Medulla oblongata (tissue), 1 donor: ENCODE measurements at regions not wholly inside any gene's neighbourhood (a gene's known extent, or its start where the extent isn't known, plus 50 kb on each side); places are given as distances from the start of the nearest gene placed in this dataset.
"Not testable (repeated sequence)": the region's sequence is repeated elsewhere in the genome, so short reads cannot be mapped to it uniquely, and the experiment has no call there.

Experiments
- DNase-seq: peaks from one replicate; pipeline ENCODE4 v3.0.0-alpha.2; 2015; ENCODE audit errors: extremely low spot score

DNA sequence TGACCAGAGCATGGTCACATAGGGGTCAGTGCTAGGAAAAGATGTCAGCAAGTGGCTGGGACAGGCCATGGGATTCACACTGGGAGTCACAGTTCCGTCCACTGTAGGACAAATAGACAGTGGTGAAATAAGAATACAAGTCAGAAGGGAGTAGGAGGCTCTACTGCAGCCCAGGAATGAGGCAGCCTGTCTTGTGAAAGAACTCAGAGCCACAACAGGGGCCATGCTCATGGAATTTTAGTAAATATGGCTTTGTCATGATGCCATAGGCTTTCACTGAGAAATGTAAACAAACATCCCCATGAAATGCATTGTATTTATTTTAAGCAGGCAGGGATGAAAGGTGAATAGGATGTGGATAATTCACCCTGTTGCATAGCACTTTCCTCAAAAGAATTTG is 504.3 kb downstream of the SOX11 start:
- no peak for DNase-seq

- DNase-seq, result not testable (repeated sequence)
These were observed 506.3 kb downstream of the SOX11 start for GRCh38 chr2:6198370-6198919.

- no peak for DNase-seq
These were observed 510.6 kb downstream of the SOX11 start for GRCh38 chr2:6202756-6203155.

GRCh38 chr2:6203291-6203959 is 511.2 kb downstream of the SOX11 start:
- DNase-seq, result no peak

GRCh38 chr2:6206882-6207281 is 514.7 kb downstream of the SOX11 start:
- DNase-seq, result no peak

- no peak for DNase-seq
These were observed 519.1 kb downstream of the SOX11 start for GRCh38 chr2:6211236-6211635.

- no peak for DNase-seq
These were observed 520.3 kb downstream of the SOX11 start for GRCh38 chr2:6212491-6212890.

GRCh38 chr2:6213056-6213780 is 521.0 kb downstream of the SOX11 start:
- no peak for DNase-seq

GRCh38 chr2:6214471-6214870 is 522.3 kb downstream of the SOX11 start:
- DNase-seq, result no peak

GRCh38 chr2:6215053-6215452 is 522.9 kb downstream of the SOX11 start:
- DNase-seq, result no peak

DNA sequence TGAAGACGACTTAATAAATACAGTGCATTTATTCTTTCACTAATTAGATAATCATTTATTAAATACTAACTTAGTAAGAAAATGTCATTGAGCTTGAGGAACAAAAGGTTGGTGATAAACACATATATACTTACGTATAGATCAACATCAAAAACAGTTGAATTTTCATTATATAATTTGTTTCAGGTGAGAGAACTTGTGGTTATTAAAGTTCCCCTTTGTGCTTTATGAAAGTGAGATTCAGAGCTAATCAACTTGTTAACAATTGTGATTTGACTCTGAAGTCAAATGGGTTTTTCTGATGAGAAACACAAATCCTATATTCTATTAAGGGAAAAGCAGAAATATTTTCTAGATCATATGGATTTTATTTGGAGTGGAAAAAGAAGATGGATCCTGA is 524.0 kb downstream of the SOX11 start:
- DNase-seq, result no peak

DNA sequence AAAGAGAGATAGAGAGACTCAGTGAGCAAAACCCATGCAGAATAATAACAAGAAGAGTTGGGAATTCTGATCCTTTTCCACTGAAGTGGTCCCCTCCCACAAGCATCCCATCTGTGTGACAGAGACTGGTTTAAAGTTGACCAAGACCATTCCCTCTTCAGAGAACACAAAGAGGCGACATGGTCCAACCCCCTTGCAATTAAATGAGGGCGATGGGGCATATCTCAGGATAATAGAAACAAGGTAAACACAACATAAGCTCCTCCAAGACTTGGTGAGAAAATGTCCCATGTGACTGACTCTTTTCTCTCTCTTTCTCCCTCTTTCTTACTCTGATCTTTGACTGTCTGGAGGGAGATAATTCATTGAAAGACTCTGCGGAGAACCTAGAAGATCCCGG is 526.7 kb downstream of the SOX11 start:
- DNase-seq, result no peak

DNA sequence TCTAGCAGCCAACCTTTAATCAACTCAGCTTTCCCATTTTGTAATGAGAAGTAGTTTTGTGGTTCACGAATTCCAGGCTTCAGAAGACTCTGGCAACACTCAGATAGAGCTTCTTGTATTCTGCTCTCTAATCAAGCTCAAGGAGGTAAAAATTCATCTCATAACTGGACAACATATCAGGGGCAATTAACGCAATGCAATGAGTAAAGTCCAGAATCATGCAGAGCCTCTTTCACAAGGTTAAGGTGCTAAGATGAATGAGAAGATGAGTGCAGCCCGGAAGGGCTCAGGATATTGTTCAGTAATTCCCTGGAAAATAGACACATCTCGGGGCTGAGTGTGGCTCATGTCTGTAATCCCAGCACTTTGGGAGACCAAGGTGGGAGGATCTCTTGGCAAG is 527.7 kb downstream of the SOX11 start:
- no peak for DNase-seq

GRCh38 chr2:6222296-6222695 is 530.1 kb downstream of the SOX11 start:
- DNase-seq, result no peak

- no peak for DNase-seq
These were observed 532.1 kb downstream of the SOX11 start for GRCh38 chr2:6224267-6224666.

DNA sequence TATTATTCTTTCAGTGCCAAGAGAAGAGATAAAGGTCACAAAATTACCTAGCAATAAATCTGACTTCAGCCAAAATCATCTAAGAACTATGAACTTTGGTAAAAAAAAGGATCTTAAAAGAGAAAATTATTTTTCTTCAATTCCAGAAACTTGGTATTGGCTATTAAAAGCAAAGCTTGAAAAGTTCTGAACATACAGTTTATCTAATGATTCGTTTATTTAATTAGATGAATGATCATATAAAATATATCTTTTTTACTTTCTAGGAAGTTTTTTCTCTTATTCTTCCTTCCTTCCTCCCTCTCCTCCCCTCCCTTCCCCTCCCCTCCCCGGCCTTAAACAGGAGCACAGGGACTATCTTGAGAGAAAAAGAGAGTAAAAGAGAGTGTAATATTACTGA is 536.1 kb downstream of the SOX11 start:
- DNase-seq, result no peak

DNA sequence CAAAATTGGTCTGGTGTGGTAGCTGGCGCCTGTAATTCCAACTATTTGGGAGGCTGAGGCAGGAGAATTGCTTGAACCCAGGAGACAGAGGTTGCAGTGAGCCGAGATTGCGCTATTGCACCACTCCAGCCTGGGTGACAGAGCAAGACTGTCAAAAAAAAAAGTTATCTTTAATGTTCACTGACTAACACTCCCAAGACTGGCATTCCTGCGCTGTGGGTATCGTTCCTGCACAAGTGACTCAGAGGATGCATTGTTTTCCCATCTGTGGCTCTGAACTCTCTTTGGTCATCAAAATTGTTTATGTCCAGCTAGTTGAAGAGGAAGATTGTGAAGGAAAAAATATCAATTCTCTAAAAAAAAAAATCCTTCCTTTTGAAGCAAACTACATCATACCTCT is 539.0 kb downstream of the SOX11 start:
- DNase-seq, result no peak

- no peak for DNase-seq
These were observed 541.8 kb downstream of the SOX11 start for GRCh38 chr2:6233993-6234392.

DNA sequence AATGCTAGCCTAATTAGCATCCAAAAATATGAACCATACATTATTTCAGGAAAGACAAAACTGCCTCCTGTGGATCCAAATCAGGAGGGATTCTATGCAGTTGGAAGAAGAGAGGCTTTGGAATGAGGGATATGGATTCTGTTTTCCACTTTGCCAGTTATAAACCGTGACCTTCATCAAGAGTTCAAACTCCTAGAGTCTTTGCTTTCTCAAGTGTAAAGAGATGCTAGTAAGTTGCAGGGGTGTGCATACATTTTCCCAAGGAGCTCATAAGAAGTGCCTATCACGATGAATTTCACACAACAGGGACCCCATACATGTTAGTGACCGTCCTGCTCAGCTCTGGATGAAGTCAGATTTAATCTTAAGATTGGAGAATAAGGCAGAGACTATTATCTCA is 542.5 kb downstream of the SOX11 start:
- DNase-seq, result no peak

DNA sequence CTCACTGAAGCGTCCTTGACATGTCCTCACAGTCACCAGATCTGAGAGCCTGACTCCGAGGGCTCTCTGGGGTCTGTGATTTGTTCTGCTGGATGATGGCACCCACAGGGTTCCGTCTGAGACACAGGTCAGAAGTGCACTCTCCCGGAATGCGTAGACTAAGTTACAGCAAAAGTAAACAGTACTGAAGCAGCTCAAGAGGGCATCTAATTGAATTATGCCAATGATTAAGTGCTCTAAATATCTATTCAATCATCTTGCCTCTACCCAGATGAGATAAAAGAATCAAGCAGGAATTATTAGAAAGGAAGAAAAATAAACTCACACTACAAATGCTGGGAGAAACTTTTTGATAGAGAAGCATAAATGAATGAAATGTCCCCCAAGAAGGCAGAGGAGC is 544.1 kb downstream of the SOX11 start:
- no peak for DNase-seq

DNA sequence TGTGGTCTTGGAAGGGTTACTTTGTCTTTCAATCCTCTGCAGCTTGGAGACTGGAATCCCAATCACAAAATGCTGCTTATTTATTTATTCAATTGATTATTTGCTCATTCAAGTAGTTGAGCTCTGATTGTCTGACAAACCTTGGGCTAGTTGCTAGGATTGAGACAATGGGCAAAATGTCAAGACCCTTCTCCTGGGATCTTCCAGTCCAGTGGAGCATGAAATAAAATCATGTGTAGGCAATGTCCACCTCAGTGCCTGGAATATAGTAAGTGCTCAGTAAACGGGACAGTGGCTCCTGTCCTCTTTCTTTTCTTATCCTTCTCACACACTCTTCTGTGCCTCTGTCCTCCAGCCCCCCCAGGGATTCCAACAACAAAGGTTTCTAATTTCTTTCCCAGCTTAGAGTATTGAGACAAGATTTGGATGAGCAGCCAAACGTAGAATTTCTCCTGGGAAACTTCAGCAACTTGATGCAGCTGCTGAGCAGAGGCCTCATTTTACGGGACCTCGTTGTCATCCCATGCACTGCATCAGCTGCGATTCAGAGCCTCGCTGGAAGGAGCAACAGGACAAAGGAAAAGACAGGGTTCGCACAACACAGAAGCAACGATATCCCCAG is 545.0 kb downstream of the SOX11 start:
- DNase-seq, result no peak

DNA sequence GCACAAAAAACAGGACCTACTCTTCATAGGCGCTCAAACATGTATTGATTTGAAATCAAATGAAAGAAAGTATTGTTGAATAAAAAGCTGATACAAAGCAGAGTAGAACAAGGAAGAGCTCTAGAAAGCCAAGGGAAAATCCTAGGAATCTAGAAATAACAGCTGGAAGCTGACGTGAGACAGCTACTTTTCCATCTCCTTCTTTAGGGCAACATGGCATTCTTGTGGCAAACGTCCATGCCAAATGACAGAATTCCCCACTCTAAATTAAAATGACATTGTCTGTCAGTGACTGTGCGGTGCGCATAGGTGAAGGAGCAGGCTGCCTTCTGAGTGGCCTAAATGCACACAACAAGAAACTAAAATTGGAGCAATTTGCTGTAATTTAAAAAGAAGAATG is 557.4 kb downstream of the SOX11 start:
- no peak for DNase-seq

DNA sequence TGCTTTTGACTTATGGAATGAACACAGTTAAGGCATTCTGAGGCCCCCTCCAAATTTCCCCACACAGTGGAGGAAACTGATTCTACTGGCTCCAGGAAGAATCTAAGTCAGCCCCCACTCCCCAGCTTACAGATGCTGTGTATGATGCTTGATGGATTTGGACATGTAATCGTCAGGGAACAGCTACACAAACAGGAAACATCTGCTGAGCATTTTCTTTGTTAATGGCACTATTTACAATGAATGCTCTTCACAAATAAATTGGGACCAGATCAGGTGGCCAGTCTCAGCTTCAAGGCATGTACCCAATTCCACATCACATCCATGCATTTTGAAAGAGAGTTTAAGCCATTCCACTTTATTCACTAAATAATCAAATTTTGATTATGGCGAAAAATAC is 562.3 kb downstream of the SOX11 start:
- no peak for DNase-seq
